AG20443 (cell line): ENCODE measurements at regions not wholly inside any gene's neighbourhood (a gene's known extent, or its start where the extent isn't known, plus 50 kb on each side); places are given as distances from the start of the nearest gene placed in this dataset.

Experiments
- DNase-seq: peaks from one replicate; pipeline ENCODE4 v3.0.0; 2012; ENCODE audit warnings: low spot score, mixed read lengths

DNA sequence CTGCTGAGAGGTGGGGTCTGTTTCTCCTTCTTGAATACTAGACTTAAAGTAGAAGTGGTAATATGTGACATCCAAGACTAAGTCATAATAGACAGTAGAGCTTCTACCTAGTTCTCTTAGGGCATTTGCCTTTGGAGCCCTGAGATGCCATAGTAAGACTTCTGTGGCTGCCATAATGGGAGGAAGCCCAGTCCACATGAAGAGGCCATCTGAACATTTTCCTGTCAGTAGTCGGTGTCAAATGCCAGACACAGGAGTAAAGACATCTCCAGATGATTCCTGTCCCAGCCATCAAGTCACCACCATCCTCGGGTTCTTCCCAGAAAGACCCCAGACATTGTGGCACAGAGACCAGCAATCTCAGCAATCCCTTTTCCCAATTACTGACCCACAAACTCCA lies 58.1 kb upstream of the IRX6 start:
- no peak for DNase-seq

DNA sequence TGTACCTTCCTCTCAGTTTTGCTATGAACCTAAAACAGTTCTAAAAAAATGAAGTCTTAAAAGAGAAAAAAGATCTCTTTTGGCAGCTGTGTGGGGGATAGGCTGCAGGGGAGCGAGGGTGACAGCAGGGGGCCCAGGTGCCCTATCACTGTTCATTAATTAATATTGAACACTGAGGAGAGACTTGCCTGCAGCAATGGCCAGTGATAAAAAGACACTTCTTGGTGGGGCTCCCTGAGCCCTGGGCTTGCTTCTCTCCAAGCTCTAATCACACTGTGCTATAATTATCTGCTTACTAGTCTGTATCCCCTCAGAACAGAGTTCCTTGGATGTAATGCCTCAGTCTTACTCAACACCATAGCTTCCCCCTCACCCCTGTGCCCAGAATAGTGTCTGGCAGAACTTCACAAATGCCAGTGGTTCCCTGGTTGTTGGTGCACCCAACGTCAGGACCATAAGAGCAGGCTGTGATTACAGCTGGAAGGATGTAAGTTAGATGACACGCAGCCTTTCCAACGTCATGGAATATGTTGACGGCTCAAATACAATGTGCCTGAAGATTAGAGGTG lies 52.0 kb upstream of the IRX6 start:
- no peak for DNase-seq

DNA sequence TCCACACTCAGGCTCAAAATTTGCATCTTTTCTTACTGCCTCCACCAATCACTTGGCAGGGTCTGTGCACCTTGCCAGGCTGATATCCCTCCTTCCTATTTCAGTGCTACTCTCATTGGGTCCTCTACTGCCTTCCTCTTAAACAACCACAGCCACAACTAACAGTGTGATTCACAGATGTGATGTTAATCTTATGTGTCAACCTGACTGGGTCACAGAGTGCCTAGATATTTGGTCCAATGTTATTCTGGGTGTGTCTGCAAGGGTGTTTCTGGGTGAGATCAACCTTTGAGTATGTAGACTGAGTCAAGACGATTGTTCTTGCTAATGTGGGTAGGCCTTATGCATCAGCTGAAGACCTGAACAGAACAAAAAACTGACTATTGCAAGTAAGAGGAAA lies 51.3 kb upstream of the IRX6 start:
- no peak for DNase-seq

DNA sequence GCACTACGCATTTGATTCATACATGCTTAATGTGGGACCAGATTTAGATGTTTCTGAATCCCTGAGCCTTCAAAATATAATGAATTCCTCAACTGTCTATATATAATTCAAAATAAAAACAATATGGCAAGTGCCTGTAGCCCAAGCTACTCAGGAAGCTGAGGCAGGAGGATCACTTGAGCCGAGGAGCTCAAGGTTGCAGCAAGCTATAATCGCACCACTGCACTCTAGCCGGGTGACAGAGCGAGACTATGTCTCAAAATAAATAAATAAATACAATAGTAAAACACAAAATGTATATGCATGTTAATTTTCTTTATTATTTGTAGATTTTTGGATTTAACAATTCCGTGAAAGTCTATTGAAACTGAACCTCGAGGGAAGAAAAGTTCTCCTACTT lies 50.6 kb upstream of the IRX6 start:
- no peak for DNase-seq

DNA sequence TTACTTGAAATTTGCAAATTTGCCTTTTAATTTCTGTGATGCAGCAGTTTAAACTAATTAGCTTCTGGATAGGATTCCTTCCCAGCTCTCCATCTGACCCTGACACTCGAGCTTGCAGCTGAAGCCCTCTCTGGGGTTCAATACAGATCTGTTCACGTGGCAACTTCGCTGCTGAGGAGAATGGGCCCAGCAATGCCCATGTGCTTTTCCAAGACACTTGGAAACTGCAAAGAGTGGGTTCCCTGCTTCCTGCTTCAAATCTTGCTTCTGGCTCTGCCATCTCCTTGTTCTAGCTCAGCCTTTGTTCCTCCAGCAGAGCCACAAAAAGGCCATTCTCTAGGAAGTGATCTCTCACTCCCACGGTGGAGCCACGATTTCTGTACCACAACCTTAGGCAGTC lies 50.0 kb upstream of the IRX6 start:
- DNase-seq = no peak
